Astrocyte (in vitro differentiated cells and primary cell): ENCODE measurements at regions not wholly inside any gene's neighbourhood (a gene's known extent, or its start where the extent isn't known, plus 50 kb on each side); places are given as distances from the start of the nearest gene placed in this dataset.

Experiments used
- EZH2 ChIP-seq: IDR thresholded peaks from 2 replicates; pipeline ENCODE4 v1.6.1; 2012; ENCODE audit warnings: mild to moderate bottlenecking, low read length, inconsistent platforms; ENCODE audit not compliant: insufficient read depth
- TF ChIP-seq, protein P1 (sequence below): IDR thresholded peaks from 2 replicates; pipeline ENCODE4 v1.5.1; 2011; ENCODE audit warnings: low read depth, mild to moderate bottlenecking, inconsistent platforms, low read length, moderate library complexity; ENCODE audit not compliant: insufficient read depth

DNA sequence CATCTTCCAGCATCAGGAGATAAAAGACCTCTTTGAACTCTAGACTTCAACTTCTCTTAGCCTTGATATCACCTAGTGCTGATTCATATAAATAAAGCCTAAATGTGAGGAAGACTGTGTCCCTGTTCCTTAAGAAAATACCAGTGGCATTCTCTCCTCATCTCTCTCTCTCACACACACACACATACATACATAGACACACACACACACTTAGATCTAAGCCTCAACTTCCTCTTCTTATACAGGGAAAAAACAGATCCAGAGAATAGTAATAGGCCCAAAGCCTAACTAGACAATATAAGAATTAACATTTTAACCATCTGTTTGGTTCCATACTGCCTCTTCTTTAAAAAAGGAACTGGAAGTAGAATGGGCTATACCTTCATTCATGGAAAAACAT lies 195.3 kb upstream of the NR4A3 start:
- TF ChIP-seq, protein P1, sequence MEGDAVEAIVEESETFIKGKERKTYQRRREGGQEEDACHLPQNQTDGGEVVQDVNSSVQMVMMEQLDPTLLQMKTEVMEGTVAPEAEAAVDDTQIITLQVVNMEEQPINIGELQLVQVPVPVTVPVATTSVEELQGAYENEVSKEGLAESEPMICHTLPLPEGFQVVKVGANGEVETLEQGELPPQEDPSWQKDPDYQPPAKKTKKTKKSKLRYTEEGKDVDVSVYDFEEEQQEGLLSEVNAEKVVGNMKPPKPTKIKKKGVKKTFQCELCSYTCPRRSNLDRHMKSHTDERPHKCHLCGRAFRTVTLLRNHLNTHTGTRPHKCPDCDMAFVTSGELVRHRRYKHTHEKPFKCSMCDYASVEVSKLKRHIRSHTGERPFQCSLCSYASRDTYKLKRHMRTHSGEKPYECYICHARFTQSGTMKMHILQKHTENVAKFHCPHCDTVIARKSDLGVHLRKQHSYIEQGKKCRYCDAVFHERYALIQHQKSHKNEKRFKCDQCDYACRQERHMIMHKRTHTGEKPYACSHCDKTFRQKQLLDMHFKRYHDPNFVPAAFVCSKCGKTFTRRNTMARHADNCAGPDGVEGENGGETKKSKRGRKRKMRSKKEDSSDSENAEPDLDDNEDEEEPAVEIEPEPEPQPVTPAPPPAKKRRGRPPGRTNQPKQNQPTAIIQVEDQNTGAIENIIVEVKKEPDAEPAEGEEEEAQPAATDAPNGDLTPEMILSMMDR = no peak
- TF ChIP-seq EZH2 = no peak
